Natural killer cell treated with Interleukin-12 subunit alpha and Interleukin-12 subunit beta and Interleukin-15 and Interleukin-18, amount 100 ng/mL, for 72 hours (primary cell): ENCODE measurements at regions not wholly inside any gene's neighbourhood (a gene's known extent, or its start where the extent isn't known, plus 50 kb on each side); places are given as distances from the start of the nearest gene placed in this dataset.

Experiments
- ATAC-seq, 2 donors: fragments of 150-1000 bp; cut with Tn5 transposase in 1 of 2; sonication (Bioruptor Pico), chemical (Tn5 transposase) in 1 of 2; 2 replicates each; pipeline ENCODE4 v1.10.0; 2021
- DNase-seq: peaks from one replicate; pipeline ENCODE4 v3.0.0; 2022; ENCODE audit warnings: low spot score
- H3K27ac Mint-ChIP-seq, 2 donors: 1 replicate in 1 of 2; 2 replicates in 1 of 2; pipeline ENCODE4 v1.8.0; 2022; ENCODE audit warnings: mixed read lengths in 2 of 2, mild to moderate bottlenecking in 1 of 2, moderate library complexity in 1 of 2
- H3K27me3 Mint-ChIP-seq, 2 donors: 1 replicate in 1 of 2; 2 replicates in 1 of 2; pipeline ENCODE4 v1.8.0; 2022; ENCODE audit warnings: mixed read lengths in 2 of 2
- H3K36me3 Mint-ChIP-seq: one replicate; pipeline ENCODE4 v1.8.0; 2022; ENCODE audit warnings: mixed read lengths
- H3K4me1 Mint-ChIP-seq, 2 donors: 1 replicate in 1 of 2; 2 replicates in 1 of 2; pipeline ENCODE4 v1.8.0; 2022; ENCODE audit warnings: low read depth in 2 of 2, mixed read lengths in 2 of 2, mild to moderate bottlenecking in 1 of 2
- H3K4me3 Mint-ChIP-seq: one replicate; pipeline ENCODE4 v1.8.0; 2022; ENCODE audit warnings: mixed read lengths
- H3K9me3 Mint-ChIP-seq: 2 replicates; pipeline ENCODE4 v1.8.0; 2022; ENCODE audit warnings: mixed read lengths

GRCh38 chr6:48860175-48860574 lies 602.9 kb downstream of the MMUT start:
- ATAC-seq, result no peak
- Mint-ChIP-seq H3K27me3 (no peaks in the 10 kb centered on the region), H3K4me1 (no peaks in the 10 kb centered on the region), H3K27ac (no peak overlapping the region), H3K36me3 (peaks cover 5% of the 10 kb centered on the region), H3K4me3 (no peak overlapping the region), H3K9me3 (peaks cover 8% of the 10 kb centered on the region)
- no peak for DNase-seq

GRCh38 chr6:48859562-48860123 lies 603.4 kb downstream of the MMUT start:
- no peak for ATAC-seq
- no peak overlapping the region for H3K27ac Mint-ChIP-seq
- no peak for DNase-seq
- H3K36me3 Mint-ChIP-seq, result peaks cover 5% of the 10 kb centered on the region
- H3K27me3 Mint-ChIP-seq, result no peaks in the 10 kb centered on the region
- H3K4me3 Mint-ChIP-seq, result no peak overlapping the region
- H3K4me1 Mint-ChIP-seq, result no peaks in the 10 kb centered on the region
- peaks cover 5% of the 10 kb centered on the region for H3K9me3 Mint-ChIP-seq

- no peak for DNase-seq
- Mint-ChIP-seq H3K36me3 (peaks cover 16% of the 10 kb centered on the region), H3K4me1 (no peaks in the 10 kb centered on the region), H3K27me3 (no peaks in the 10 kb centered on the region), H3K4me3 (no peak overlapping the region), H3K9me3 (peaks cover 18% of the 10 kb centered on the region), H3K27ac (no peak overlapping the region)
- ATAC-seq, result no peak
These were observed 617.8 kb downstream of the MMUT start for GRCh38 chr6:48845219-48845618.

GRCh38 chr6:48844696-48845095 lies 618.4 kb downstream of the MMUT start:
- H3K4me3 Mint-ChIP-seq, result no peak overlapping the region
- no peaks in the 10 kb centered on the region for H3K4me1 Mint-ChIP-seq
- no peak for DNase-seq
- peaks cover 18% of the 10 kb centered on the region for H3K9me3 Mint-ChIP-seq
- H3K36me3 Mint-ChIP-seq, result peaks cover 16% of the 10 kb centered on the region
- no peaks in the 10 kb centered on the region for H3K27me3 Mint-ChIP-seq
- no peak overlapping the region for H3K27ac Mint-ChIP-seq
- ATAC-seq, result no peak

GRCh38 chr6:48840896-48841295 lies 622.2 kb downstream of the MMUT start:
- H3K36me3 Mint-ChIP-seq, result peaks cover 9% of the 10 kb centered on the region
- H3K27ac Mint-ChIP-seq, result no peak overlapping the region
- no peaks in the 10 kb centered on the region for H3K4me1 Mint-ChIP-seq
- ATAC-seq, result no peak
- no peaks in the 10 kb centered on the region for H3K27me3 Mint-ChIP-seq
- H3K9me3 Mint-ChIP-seq, result peaks cover 15% of the 10 kb centered on the region
- no peak for DNase-seq
- no peak overlapping the region for H3K4me3 Mint-ChIP-seq

- DNase-seq (no peak), ATAC-seq (no peak)
- Mint-ChIP-seq H3K9me3 (peaks cover 15% of the 10 kb centered on the region), H3K4me1 (no peaks in the 10 kb centered on the region), H3K27me3 (no peaks in the 10 kb centered on the region), H3K27ac (no peak overlapping the region), H3K4me3 (no peak overlapping the region), H3K36me3 (peaks cover 9% of the 10 kb centered on the region)
These were observed 623.8 kb downstream of the MMUT start for GRCh38 chr6:48839206-48839605.

GRCh38 chr6:48837744-48838143 lies 625.3 kb downstream of the MMUT start:
- no peak for ATAC-seq
- H3K27ac Mint-ChIP-seq, result no peak overlapping the region
- no peaks in the 10 kb centered on the region for H3K27me3 Mint-ChIP-seq
- peaks cover 15% of the 10 kb centered on the region for H3K9me3 Mint-ChIP-seq
- no peak overlapping the region for H3K4me3 Mint-ChIP-seq
- H3K36me3 Mint-ChIP-seq, result peaks cover 9% of the 10 kb centered on the region
- DNase-seq, result no peak
- H3K4me1 Mint-ChIP-seq, result no peaks in the 10 kb centered on the region

GRCh38 chr6:48835421-48835958 lies 627.6 kb downstream of the MMUT start:
- H3K9me3 Mint-ChIP-seq, result peaks cover 8% of the 10 kb centered on the region
- H3K4me3 Mint-ChIP-seq, result no peak overlapping the region
- H3K36me3 Mint-ChIP-seq, result no peaks in the 10 kb centered on the region
- ATAC-seq (no peak), DNase-seq (no peak)
- H3K27ac Mint-ChIP-seq, result no peak overlapping the region
- no peaks in the 10 kb centered on the region for H3K4me1 Mint-ChIP-seq
- H3K27me3 Mint-ChIP-seq, result no peaks in the 10 kb centered on the region

GRCh38 chr6:48834706-48835105 lies 628.3 kb downstream of the MMUT start:
- no peak overlapping the region for H3K27ac Mint-ChIP-seq
- H3K4me1 Mint-ChIP-seq, result no peaks in the 10 kb centered on the region
- no peak for DNase-seq
- H3K27me3 Mint-ChIP-seq, result no peaks in the 10 kb centered on the region
- ATAC-seq, result no peak
- no peaks in the 10 kb centered on the region for H3K36me3 Mint-ChIP-seq
- H3K9me3 Mint-ChIP-seq, result peaks cover 7% of the 10 kb centered on the region
- no peak overlapping the region for H3K4me3 Mint-ChIP-seq

- no peak for DNase-seq
- H3K9me3 Mint-ChIP-seq, result peaks cover 3% of the 10 kb centered on the region
- no peaks in the 10 kb centered on the region for H3K4me1 Mint-ChIP-seq
- no peak overlapping the region for H3K4me3 Mint-ChIP-seq
- H3K27ac Mint-ChIP-seq, result no peak overlapping the region
- no peak for ATAC-seq
- H3K36me3 Mint-ChIP-seq, result no peaks in the 10 kb centered on the region
- no peaks in the 10 kb centered on the region for H3K27me3 Mint-ChIP-seq
These were observed 629.1 kb downstream of the MMUT start for GRCh38 chr6:48833916-48834315.

- Mint-ChIP-seq H3K27ac (no peak overlapping the region), H3K4me3 (no peak overlapping the region), H3K9me3 (peaks cover 4% of the 10 kb centered on the region), H3K4me1 (no peaks in the 10 kb centered on the region), H3K27me3 (no peaks in the 10 kb centered on the region), H3K36me3 (peaks cover 5% of the 10 kb centered on the region)
- ATAC-seq (no peak), DNase-seq (no peak)
These were observed 636.0 kb downstream of the MMUT start for GRCh38 chr6:48826901-48827701.

GRCh38 chr6:48826152-48826515 lies 636.9 kb downstream of the MMUT start:
- no peak for DNase-seq
- H3K9me3 Mint-ChIP-seq, result peaks cover 7% of the 10 kb centered on the region
- no peaks in the 10 kb centered on the region for H3K27me3 Mint-ChIP-seq
- H3K4me3 Mint-ChIP-seq, result no peak overlapping the region
- peaks cover 5% of the 10 kb centered on the region for H3K36me3 Mint-ChIP-seq
- H3K4me1 Mint-ChIP-seq, result no peaks in the 10 kb centered on the region
- no peak overlapping the region for H3K27ac Mint-ChIP-seq
- ATAC-seq, result no peak

GRCh38 chr6:48825501-48826151 lies 637.4 kb downstream of the MMUT start:
- Mint-ChIP-seq H3K4me3 (no peak overlapping the region), H3K27ac (no peak overlapping the region), H3K36me3 (peaks cover 5% of the 10 kb centered on the region), H3K9me3 (peaks cover 7% of the 10 kb centered on the region), H3K4me1 (no peaks in the 10 kb centered on the region), H3K27me3 (no peaks in the 10 kb centered on the region)
- ATAC-seq (no peak), DNase-seq (no peak)

- DNase-seq (no peak), ATAC-seq (no peak)
- Mint-ChIP-seq H3K9me3 (peaks cover 10% of the 10 kb centered on the region), H3K27ac (no peak overlapping the region), H3K4me1 (no peaks in the 10 kb centered on the region), H3K27me3 (no peaks in the 10 kb centered on the region), H3K4me3 (no peak overlapping the region), H3K36me3 (no peaks in the 10 kb centered on the region)
These were observed 645.0 kb downstream of the MMUT start for GRCh38 chr6:48818052-48818412.
